GM21447 (cell line): ENCODE measurements at regions not wholly inside any gene's neighbourhood (a gene's known extent, or its start where the extent isn't known, plus 50 kb on each side); places are given as distances from the start of the nearest gene placed in this dataset.
"Not testable (repeated sequence)": the region's sequence is repeated elsewhere in the genome, so short reads cannot be mapped to it uniquely, and the experiment has no call there.

ENCODE experiments used
- ATAC-seq: cut with Tn5 transposase; IDR thresholded peaks from one replicate; pipeline ENCODE4 v1.9.1; 2021; ENCODE audit not compliant: unreplicated experiment

DNA sequence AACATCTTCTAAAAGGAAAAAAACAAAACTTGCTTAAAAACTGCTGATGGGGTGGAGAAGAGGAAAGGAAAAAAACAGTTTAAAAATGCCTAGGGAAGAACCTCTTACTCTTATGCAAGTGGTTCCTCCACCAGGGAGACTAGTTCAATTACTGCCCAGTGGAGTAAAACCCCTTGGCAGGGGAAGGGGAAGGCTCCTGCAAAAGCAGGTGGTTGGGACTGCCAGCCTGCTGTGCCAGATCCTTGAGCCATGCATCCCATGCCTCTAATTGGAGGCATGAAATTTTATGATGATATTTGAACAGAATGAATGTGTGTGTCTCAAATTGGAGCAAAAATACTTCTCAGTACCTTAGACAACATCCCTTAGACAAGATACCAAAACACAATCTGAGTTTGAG lies 118.8 kb downstream of the FSCB start:
- no peak for ATAC-seq

GRCh38 chr14:44385906-44386305 lies 121.2 kb downstream of the FSCB start:
- no peak for ATAC-seq

- ATAC-seq, result not testable (repeated sequence)
Measured at GRCh38 chr14:44385296-44385695, 121.8 kb downstream of the FSCB start.

GRCh38 chr14:44384601-44385293 lies 122.3 kb downstream of the FSCB start:
- not testable (repeated sequence) for ATAC-seq

GRCh38 chr14:44384093-44384492 lies 123.0 kb downstream of the FSCB start:
- ATAC-seq, result no peak

DNA sequence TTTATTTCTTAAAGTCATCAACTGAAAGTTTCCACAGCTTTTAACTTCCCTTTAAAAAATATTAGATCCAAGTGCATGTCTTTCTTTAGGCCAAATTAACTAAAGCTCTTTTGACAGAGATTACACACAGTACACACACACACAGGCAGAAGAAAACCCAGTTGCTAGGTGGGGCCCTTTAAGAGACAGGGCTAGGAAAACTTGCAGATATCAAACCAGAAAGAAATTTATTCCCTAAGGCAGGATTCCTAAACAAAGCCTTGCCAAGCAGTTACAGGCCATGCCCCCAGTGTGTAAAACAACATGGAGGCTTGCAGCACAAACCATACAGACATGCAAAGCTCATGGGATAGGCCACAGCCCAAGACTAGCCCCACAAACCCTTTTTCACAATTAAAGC lies 123.4 kb downstream of the FSCB start:
- ATAC-seq, result no peak

DNA sequence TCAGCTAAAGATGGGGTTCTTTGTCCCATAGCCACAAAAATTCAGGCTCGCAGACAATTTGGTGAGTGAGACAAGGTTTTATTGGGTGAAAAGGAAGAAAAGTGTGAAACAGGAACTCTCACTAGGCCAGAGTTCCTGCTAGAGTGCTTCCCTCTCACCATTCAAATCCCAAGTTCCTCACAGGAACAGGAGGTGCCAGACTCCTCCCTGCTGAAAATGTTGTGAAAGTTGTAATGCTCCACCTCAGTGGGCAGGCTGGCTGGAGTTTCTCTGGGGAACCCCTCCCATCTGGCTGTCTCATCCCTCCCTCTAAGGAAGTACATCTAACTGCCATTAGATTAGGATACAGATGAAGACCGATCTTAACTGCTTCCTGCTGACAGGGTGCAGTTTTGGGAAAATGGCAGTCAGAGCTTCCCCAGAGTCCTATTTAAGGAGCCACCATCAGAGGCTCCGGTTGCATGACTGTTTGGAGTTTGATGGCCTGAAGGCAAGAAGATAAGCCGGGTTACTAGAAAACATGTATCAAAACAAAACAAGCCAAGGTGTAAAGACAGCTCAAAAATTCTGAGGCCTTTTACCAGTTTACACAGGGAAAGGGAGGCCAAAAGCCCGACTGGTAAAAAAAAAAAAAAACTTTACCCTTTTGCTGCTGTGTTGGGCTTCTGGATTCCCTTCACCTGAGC lies 127.6 kb downstream of the FSCB start:
- no peak for ATAC-seq

DNA sequence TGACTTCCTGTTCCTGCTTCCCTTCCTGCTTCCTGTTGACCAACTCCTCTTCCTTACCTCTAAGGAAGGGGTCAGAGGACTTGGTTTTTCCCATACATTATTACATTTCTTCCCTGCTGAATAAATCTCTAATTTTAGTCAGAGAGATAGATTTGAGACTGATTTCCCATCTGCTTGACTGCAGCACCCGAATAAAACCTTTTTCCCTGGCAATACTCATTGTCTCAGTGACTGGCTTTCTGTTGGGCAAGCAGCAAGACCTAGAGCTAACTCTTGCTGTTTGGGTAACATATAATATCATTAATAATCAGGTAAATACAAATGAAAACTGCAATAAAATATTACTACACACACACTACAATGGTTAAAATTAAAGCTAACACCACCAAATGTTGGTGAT lies 132.2 kb downstream of the FSCB start:
- no peak for ATAC-seq

DNA sequence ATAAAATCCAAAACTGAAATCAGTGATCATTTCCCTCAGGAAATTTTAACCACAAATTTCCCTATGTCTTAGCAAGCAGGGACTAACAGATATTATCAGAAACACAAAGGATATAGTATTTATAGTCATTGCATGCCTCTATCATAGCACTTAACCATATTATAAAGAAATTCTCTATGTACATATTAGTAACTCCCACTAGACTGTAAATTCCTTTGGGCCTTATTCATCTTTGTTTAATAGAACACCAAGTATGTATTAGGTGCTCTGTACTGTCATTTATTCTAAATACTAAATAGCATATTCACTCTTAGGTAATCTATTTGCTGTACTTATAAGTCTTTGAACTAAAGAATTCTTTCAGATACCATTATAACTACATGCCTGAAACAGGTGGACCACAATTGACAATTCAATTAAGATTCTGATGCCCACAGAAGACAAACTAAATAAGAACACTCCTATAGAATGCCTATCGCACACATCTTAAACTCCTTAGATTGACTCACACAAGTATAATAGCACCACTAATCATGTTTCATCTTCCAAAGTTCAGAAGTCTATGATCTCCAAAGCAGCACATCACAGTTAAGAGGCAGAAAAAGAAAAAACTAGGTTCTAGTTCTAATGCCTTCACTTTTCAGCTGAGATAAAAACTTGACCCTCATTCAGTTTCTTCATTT lies 134.1 kb downstream of the FSCB start:
- ATAC-seq, result no peak

GRCh38 chr14:44372231-44372630 lies 134.9 kb downstream of the FSCB start:
- no peak for ATAC-seq

- no peak for ATAC-seq
Measured at GRCh38 chr14:44370727-44371126, 136.4 kb downstream of the FSCB start.

GRCh38 chr14:44369401-44370123 lies 137.5 kb downstream of the FSCB start:
- ATAC-seq, result no peak

DNA sequence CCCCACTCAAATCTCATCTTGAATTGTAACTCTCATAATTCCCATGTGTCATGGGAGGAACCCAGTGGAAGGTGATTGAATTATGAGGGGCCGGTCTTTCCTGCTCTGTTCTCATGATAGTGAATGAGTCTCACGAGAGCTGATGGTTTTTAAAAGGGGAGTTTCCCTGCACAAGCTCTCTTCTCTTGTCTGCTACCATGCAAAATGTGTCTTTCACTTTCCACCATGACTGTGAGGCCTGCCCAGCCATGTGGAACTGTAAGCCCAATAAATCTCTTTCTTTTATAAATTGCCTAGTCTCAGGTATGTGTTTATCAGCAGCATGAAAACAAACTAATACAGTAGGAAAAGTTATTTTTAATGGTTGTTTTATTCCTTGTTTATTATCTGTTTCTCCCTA lies 146.0 kb downstream of the FSCB start:
- ATAC-seq, result no peak

- ATAC-seq, result no peak
Measured at GRCh38 chr14:44353805-44354204, 153.3 kb downstream of the FSCB start.

DNA sequence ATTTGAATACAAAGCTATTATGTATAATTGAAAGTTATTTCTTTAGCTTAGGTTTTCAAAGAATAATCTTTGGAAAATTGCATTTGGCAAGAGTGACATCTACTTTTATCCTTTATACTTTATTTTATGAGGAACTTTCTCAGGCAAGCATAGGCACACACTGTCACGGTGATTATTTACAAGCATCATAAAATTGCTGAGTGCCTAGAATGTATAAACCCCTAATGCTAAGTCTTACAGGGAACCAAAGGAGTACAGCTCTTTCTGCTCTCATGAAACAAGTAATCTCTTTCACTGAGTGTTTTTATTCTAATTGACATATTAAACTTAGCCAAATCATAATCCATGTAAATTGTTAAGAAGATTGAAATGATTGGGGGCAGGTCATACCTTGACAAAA lies 154.9 kb downstream of the FSCB start:
- no peak for ATAC-seq

DNA sequence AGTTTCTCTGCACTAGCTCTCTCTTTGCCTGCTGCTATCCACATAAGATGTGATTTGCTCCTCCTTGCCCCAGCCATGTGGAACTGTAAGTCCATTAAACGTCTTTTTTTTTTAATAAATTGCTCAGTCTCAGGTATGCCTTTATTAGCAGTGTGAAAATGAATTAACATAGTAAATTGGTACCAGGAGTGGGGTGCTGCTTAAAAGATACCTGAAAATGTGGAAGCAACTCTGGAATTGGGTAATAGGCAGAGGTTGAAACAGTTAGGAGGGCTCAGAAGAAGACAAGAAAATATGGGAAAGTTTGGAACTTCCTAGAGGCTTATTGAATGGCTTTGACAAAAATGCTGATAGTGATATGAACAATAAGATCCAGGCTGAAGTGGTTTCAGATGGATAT lies 159.8 kb downstream of the FSCB start:
- no peak for ATAC-seq

DNA sequence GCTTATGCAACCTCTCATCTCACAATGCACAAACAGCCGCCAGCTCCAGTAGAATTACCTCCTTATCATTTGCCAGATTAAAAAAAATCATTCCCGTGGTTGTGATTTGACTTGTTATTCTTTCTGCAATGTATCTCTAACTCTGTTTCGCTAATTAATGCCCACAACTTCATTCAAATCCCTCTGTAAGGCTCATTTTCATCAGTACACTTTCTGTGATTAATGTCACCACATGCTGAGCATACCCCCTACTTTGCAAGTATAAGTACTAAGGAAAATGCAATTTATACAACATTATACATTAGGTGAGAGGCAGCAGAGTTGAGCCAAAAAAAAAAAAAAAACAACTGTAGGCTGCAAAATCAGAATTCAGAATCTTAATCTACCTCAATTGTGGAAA lies 166.0 kb downstream of the FSCB start:
- ATAC-seq, result no peak

GRCh38 chr14:44339862-44340261 lies 167.2 kb downstream of the FSCB start:
- ATAC-seq, result no peak

- ATAC-seq, result no peak
Measured at GRCh38 chr14:44339231-44339630, 167.9 kb downstream of the FSCB start.

DNA sequence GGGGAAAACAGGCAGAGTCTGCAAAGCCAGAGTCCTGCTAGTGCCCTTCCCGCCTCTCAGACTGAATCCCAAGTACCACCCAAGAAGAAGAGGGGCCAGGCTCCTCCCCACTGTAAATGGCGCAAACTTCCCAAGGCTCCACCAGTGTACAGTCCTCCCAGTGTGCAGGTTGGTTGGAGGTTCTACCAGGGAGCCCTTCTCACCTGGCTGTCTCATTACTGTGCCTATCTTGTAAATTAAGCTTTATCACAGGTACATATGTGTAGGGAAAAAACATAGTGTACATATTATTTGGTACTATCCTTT lies 189.7 kb downstream of the FSCB start:
- ATAC-seq, result no peak

- no peak for ATAC-seq
Measured at GRCh38 chr14:44316647-44317440, 190.2 kb downstream of the FSCB start.
